Nephron (organoid): ENCODE measurements at regions not wholly inside any gene's neighbourhood (a gene's known extent, or its start where the extent isn't known, plus 50 kb on each side); places are given as distances from the start of the nearest gene placed in this dataset.

ENCODE experiments used
- H3K27ac Mint-ChIP-seq, 3 experiments: 2 replicates each; pipeline ENCODE4 v1.8.0; 2020; ENCODE audit warnings: mixed read lengths in 3 of 3, mild to moderate bottlenecking in 2 of 3, moderate library complexity in 1 of 3
- H3K27me3 Mint-ChIP-seq: 2 replicates; pipeline ENCODE4 v1.8.0; 2021; ENCODE audit warnings: low read depth, mild to moderate bottlenecking, moderate library complexity, mixed read lengths
- H3K36me3 Mint-ChIP-seq: 2 replicates; pipeline ENCODE4 v1.8.0; 2020; ENCODE audit warnings: low read depth, mixed read lengths
- H3K4me1 Mint-ChIP-seq: 2 replicates; pipeline ENCODE4 v1.8.0; 2020; ENCODE audit warnings: mixed read lengths
- H3K4me3 Mint-ChIP-seq, 3 experiments: 2 replicates each; pipeline ENCODE4 v1.8.0; 2020; ENCODE audit warnings: mild to moderate bottlenecking in 3 of 3, mixed read lengths in 3 of 3, moderate library complexity in 2 of 3
- H3K9me3 Mint-ChIP-seq: 2 replicates; pipeline ENCODE4 v1.8.0; 2020; ENCODE audit warnings: mixed read lengths
- TF ChIP-seq, protein P1 (sequence below), 3 experiments: fragments of 200-600 bp; sonication (generic); IDR thresholded peaks; one replicate each; pipeline ENCODE4 v1.5.0; 2021; ENCODE audit warnings: antibody characterized with exemption in 3 of 3; ENCODE audit not compliant: unreplicated experiment in 3 of 3

DNA sequence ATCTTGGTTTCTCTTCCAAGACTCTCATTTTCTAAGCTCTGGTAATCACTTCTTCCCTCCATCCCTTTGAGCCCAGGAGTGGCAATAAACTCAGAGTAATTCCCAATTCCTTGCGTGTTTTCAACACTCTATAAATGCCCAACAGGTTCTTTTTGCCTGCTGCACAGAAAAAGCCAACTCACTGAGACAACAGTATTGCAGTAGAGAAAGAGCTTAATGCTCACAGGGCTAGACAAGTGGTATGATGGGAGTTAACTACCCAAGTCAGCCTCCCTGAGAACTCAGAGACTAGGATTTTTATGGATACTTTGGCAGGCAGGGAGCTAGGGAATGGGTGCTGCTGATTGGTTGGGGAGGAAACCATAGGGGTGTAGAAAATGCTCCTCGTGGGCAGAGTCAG lies 103.4 kb downstream of the MTNR1A start:
- Mint-ChIP-seq H3K36me3 (peaks cover 5% of the 10 kb centered on the region), H3K4me1 (no peaks in the 10 kb centered on the region), H3K27me3 (peaks cover 3% of the 10 kb centered on the region), H3K27ac (no peak overlapping the region), H3K9me3 (peaks cover 31% of the 10 kb centered on the region), H3K4me3 (no peak overlapping the region)
- TF ChIP-seq, protein P1, sequence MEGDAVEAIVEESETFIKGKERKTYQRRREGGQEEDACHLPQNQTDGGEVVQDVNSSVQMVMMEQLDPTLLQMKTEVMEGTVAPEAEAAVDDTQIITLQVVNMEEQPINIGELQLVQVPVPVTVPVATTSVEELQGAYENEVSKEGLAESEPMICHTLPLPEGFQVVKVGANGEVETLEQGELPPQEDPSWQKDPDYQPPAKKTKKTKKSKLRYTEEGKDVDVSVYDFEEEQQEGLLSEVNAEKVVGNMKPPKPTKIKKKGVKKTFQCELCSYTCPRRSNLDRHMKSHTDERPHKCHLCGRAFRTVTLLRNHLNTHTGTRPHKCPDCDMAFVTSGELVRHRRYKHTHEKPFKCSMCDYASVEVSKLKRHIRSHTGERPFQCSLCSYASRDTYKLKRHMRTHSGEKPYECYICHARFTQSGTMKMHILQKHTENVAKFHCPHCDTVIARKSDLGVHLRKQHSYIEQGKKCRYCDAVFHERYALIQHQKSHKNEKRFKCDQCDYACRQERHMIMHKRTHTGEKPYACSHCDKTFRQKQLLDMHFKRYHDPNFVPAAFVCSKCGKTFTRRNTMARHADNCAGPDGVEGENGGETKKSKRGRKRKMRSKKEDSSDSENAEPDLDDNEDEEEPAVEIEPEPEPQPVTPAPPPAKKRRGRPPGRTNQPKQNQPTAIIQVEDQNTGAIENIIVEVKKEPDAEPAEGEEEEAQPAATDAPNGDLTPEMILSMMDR (IDR thresholded peaks at IDR 0.05; ENCODE audit: unreplicated experiment in 3 of 3): no peak

DNA sequence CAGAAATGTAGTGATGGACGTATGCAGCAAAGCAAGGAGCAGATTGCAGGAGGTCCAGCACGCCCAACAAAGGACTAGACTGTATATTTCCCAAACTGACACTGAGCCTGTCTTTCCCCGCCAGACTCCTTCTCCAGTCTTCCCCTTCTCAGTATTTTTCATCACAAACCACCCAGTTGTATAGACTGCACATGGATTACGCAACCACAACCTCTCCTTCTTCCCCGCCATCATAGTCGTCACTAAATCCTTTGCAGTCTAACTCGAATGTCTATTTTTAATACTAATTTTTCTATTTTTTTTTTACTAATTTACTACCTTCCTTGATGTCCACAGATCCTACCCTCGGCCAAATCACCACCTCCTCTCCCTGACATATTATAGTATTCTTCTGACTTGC lies 105.4 kb downstream of the MTNR1A start:
- Mint-ChIP-seq H3K27ac (no peak overlapping the region), H3K4me3 (no peak overlapping the region), H3K27me3 (peaks cover 3% of the 10 kb centered on the region), H3K4me1 (no peaks in the 10 kb centered on the region), H3K36me3 (peaks cover 5% of the 10 kb centered on the region), H3K9me3 (peaks cover 31% of the 10 kb centered on the region)
- TF ChIP-seq, protein P1 (IDR thresholded peaks at IDR 0.05; ENCODE audit: unreplicated experiment in 3 of 3): no peak

DNA sequence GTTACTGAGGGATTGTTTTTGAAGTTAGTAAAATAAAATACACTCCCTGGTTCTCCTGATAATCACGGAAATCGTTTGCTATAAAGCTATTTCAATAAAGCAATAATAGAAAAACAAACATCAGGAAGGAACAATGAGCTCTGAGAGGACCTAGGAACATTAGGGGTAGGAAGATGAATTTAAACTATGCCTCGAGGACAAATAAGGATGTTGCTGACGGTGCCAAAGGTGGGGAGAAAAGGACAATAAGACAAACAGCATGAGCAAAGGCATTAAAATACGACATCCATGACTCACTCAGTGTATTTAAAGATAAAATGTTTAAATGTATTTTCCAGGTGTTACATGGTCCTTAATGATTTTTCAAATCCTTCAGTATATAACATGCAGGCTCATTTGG lies 110.3 kb downstream of the MTNR1A start:
- Mint-ChIP-seq H3K27me3 (peaks cover 8% of the 10 kb centered on the region), H3K4me3 (no peak overlapping the region), H3K36me3 (no peaks in the 10 kb centered on the region), H3K4me1 (no peaks in the 10 kb centered on the region), H3K9me3 (peaks cover 5% of the 10 kb centered on the region), H3K27ac (no peak overlapping the region)
- TF ChIP-seq, protein P1 (IDR thresholded peaks at IDR 0.05; ENCODE audit: unreplicated experiment in 3 of 3): no peak

DNA sequence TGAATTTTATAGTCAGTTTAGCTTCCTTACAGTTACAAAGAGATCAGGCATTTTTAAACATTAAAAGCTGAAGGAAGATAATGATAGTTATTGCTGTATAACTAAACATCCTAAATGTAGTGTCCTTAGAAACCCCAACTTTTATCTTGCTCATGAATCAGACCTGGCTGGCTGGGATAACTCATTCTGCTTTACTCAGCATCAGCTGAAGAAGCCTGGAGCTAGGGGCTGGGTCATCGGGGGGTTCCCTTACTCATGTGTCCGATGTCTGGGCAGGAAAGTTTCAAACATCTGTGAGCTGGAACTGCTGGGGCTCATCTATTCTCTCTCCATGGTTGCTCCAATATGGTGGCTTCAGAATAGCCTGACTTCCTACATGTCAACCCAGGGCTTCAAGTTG lies 113.9 kb downstream of the MTNR1A start:
- Mint-ChIP-seq H3K4me1 (no peaks in the 10 kb centered on the region), H3K9me3 (peaks cover 18% of the 10 kb centered on the region), H3K27ac (no peak overlapping the region), H3K27me3 (peaks cover 9% of the 10 kb centered on the region), H3K36me3 (no peaks in the 10 kb centered on the region), H3K4me3 (no peak overlapping the region)
- TF ChIP-seq, protein P1 (IDR thresholded peaks at IDR 0.05; ENCODE audit: unreplicated experiment in 3 of 3): no peak

DNA sequence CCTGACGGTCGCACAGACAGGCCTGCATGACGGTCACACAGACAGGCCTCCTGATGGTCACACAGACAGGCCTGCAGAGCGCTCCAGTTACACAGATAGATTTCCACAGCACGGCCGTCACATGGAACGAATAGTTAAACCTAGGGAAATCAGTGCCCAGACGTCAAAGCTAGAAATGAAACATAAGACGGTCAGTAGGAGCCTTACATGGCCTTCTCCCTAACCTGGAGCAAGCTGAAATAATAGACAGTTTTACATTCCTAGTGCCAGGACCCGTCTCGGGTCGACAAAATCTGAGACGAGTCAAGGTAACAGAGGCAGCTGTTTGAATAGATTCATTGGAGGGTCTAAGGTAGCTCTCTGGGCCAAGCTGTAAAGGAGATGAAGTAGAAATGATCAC lies 126.9 kb downstream of the MTNR1A start:
- H3K36me3 Mint-ChIP-seq: no peaks in the 10 kb centered on the region
- H3K27ac Mint-ChIP-seq: no peak overlapping the region
- TF ChIP-seq, protein P1 (IDR thresholded peaks at IDR 0.05; ENCODE audit: unreplicated experiment in 3 of 3): no peak
- peaks cover 4% of the 10 kb centered on the region for H3K9me3 Mint-ChIP-seq
- no peak overlapping the region for H3K4me3 Mint-ChIP-seq
- no peaks in the 10 kb centered on the region for H3K4me1 Mint-ChIP-seq
- no peaks in the 10 kb centered on the region for H3K27me3 Mint-ChIP-seq

DNA sequence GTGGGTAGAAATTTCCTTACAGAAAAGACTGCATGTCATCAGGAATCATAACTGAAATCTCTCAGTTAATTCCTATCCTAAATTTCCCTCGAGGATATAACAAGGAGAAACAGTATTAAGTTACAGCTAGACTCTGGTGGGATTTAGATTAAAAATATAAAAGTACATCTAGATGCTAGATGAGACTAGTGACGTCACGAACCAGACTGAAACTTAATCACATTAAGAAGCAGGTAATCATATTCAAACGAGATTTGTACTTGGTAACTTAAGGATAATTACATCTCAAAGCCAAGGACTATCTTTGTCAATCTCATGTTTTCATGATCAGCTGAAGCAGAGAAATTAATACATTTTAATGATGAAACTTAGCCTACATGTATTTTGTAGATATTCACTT lies 130.6 kb downstream of the MTNR1A start:
- no peaks in the 10 kb centered on the region for H3K9me3 Mint-ChIP-seq
- H3K27me3 Mint-ChIP-seq: no peaks in the 10 kb centered on the region
- no peak overlapping the region for H3K4me3 Mint-ChIP-seq
- H3K4me1 Mint-ChIP-seq: no peaks in the 10 kb centered on the region
- no peaks in the 10 kb centered on the region for H3K36me3 Mint-ChIP-seq
- H3K27ac Mint-ChIP-seq: no peak overlapping the region
- TF ChIP-seq, protein P1 (IDR thresholded peaks at IDR 0.05; ENCODE audit: unreplicated experiment in 3 of 3): no peak
